Rectal smooth muscle tissue (tissue), 1 donor: ENCODE measurements at regions not wholly inside any gene's neighbourhood (a gene's known extent, or its start where the extent isn't known, plus 50 kb on each side); places are given as distances from the start of the nearest gene placed in this dataset.
"Not testable (repeated sequence)": the region's sequence is repeated elsewhere in the genome, so short reads cannot be mapped to it uniquely, and the experiment has no call there.

Experiments
- H3K27ac ChIP-seq: one replicate; pipeline ENCODE4 v1.7.0; 2013; ENCODE audit warnings: low read depth, low read length, inconsistent platforms
- H3K27me3 ChIP-seq: one replicate; pipeline ENCODE4 v1.7.0; 2013; ENCODE audit warnings: low read length; ENCODE audit not compliant: control insufficient read depth, insufficient read depth
- H3K36me3 ChIP-seq: one replicate; pipeline ENCODE4 v1.7.0; 2013; ENCODE audit warnings: low read length; ENCODE audit not compliant: control insufficient read depth, insufficient read depth
- H3K4me1 ChIP-seq: one replicate; pipeline ENCODE4 v1.7.0; 2013; ENCODE audit warnings: low read length; ENCODE audit not compliant: control insufficient read depth, insufficient read depth
- H3K4me3 ChIP-seq: one replicate; pipeline ENCODE4 v1.7.0; 2013; ENCODE audit warnings: low read length
- H3K9ac ChIP-seq: one replicate; pipeline ENCODE4 v1.7.0; 2013; ENCODE audit warnings: low read length

DNA sequence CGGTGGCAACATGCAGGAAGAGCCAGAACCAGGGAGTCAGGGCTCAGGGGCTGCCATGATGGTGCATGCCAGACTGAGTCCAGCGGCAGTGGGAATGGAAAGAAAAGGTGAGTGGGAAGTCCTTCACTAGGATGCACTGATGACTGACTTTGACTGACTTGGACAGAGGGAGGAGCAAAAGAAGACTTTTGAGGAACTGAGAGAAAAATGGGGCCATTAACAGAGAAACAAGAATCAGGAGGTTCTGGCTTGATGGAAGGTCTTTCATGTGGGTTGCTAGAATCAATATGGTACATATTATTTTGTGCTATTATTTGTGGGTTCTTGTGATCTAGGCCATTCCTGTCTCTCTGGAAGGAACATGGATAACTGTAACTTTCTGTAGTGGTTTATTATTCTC is 454.6 kb upstream of the PROX1 start:
- H3K36me3 ChIP-seq, result no peaks in the 10 kb centered on the region
- H3K27me3 ChIP-seq, result no peaks in the 10 kb centered on the region

DNA sequence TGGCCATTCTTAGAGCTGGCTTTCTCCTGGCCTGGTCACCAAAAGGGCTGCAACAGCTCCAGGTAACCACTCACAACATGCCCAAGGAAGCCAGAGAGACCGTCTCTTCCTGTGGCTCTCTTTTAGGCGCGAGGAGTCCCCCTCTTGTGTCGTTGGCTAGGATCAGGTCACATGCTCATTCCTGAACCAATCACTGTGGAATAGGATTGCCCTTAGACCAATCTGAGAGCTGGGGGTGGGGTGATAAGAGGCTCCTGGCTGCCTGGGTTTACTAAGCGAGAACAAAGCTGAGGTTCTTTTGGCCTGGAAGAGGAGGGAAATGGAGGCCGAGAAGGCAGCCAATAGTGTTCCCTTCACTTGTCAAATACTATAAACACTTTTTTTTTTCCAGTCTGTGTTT is 452.1 kb upstream of the PROX1 start:
- Histone ChIP-seq H3K9ac (no peak overlapping the region), H3K4me3 (no peak overlapping the region), H3K27ac (no peak overlapping the region), H3K36me3 (no peaks in the 10 kb centered on the region), H3K27me3 (no peaks in the 10 kb centered on the region), H3K4me1 (no peaks in the 10 kb centered on the region)

More for the DNA sequence above, 454.6 kb upstream of the PROX1 start:
- no peaks in the 10 kb centered on the region for H3K4me1 ChIP-seq
- H3K27ac ChIP-seq, result no peak overlapping the region
- no peak overlapping the region for H3K4me3 ChIP-seq
- no peak overlapping the region for H3K9ac ChIP-seq

DNA sequence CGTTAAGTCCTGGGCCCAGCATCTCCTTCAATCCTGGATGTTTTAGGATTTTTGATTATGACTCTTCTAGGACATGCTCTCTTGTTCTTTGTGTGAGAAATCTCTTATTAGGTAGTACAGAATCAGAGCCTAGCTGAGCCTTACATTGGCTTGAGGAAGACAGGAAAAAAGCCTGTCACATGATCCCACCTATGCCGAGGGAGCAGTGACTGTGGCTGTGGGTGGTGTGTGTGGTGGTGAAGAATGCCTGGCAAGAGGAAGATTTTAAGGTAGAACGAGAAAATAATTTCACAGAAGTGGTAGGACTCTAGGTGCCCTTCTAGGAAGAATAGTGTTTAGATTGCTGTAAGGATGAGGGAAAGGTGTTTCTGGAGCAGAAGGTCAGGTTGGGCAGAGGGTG is 449.5 kb upstream of the PROX1 start:
- Histone ChIP-seq H3K36me3 (no peaks in the 10 kb centered on the region), H3K4me1 (no peaks in the 10 kb centered on the region), H3K4me3 (no peak overlapping the region), H3K27ac (no peak overlapping the region), H3K9ac (no peak overlapping the region), H3K27me3 (no peaks in the 10 kb centered on the region)

DNA sequence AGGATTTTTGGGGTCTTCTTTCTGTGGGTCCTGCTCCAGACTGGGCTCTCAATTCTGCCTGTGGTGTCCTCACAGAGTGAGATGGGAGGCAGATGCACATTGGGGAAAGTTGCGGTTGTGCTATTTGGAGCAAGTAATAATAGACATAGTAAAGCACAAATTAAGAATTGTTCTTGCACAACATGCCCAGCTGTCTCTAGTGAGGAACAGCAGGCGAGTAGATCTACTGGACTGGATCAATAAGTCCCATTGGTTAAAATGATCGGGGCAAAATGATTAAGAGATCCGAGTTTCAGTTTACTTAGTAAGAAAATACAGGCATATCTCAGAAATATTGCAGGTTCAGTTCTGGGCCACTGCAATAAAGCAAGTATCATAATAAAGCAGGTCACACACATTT is 448.3 kb upstream of the PROX1 start:
- H3K36me3 ChIP-seq, result no peaks in the 10 kb centered on the region
- no peaks in the 10 kb centered on the region for H3K4me1 ChIP-seq
- H3K4me3 ChIP-seq, result no peak overlapping the region
- H3K27ac ChIP-seq, result no peak overlapping the region
- H3K27me3 ChIP-seq, result no peaks in the 10 kb centered on the region
- no peak overlapping the region for H3K9ac ChIP-seq

DNA sequence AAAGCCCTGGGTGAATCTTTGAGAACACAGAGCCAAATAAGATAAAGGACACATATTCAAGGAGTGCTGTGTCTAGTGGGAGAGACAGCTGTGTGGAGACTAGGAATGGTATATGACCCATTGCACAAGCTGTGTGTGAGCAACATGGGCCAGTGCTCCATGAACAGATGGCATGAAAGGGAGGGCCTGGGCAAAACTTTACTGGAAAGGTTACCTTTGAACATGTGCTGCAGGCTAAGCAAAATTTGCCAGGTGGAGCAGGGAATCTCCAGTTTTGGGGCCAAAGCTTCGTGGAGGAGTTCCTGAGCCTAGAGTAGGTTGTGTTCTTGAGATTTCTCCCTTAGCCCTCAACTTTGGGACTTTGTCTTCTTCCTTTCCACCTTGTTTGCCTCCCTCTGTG is 446.1 kb upstream of the PROX1 start:
- no peaks in the 10 kb centered on the region for H3K36me3 ChIP-seq
- no peak overlapping the region for H3K9ac ChIP-seq
- no peak overlapping the region for H3K27ac ChIP-seq
- H3K4me1 ChIP-seq, result no peaks in the 10 kb centered on the region
- H3K4me3 ChIP-seq, result no peak overlapping the region
- H3K27me3 ChIP-seq, result no peaks in the 10 kb centered on the region

DNA sequence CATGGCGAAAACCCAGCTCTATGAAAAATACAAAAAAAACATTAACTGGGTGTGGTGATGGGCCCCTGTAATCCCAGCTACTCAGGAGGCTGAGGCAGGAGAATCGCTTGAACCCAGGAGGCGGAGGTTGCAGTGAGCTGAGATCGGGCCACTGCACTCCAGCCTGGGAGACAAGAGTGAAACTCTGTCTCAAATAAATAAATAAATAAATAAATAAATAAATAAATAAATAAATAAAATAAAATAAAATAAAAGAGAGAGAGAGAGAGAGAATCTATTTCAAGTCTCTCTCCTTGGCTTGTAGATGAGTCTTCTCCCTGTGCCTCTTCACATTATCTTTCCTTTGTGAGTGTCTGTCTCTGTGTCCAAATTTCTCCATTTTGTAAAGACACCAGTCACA is 442.6 kb upstream of the PROX1 start:
- H3K4me3 ChIP-seq, H3K27ac ChIP-seq, H3K36me3 ChIP-seq, H3K27me3 ChIP-seq, H3K4me1 ChIP-seq, H3K9ac ChIP-seq: not testable (repeated sequence)

DNA sequence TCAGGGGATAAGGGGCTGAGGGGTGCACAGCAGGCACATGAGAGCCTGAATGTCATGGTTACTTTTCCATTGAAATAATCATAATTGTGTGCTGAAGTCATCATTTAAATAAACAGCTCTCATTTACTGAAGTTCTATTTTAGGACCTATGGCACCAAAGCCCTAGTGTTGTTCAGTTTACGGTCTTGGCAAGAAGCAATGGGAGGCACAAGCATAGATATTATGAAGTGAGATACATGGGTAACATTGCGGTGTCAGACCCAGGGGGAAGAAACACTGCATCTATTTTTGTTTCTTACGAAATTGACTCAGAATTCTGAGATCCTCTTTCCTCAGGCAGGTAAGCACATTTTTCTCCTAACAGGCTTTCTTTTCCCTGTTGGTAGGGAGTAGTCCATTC is 437.8 kb upstream of the PROX1 start:
- H3K4me3 ChIP-seq, result no peak overlapping the region
- no peak overlapping the region for H3K9ac ChIP-seq

DNA sequence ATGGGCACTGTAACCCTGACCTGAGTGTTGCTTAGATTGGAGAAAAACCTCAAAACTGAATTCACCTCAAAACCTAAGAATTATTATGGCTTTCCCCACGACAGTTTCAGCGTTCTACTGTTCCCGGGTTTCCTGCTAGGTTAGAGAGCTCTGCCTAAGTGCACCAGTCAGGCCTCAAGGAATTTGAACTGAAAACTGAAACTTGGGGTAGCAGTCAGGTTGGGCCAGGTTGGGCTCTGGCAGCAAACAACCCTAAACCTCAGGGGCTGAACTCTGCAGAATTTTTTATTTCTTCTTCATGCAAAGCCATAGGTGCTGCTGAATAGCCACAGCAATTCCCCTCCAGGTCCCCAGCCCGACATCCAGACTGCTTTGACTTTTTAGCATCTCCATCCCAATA is 437.0 kb upstream of the PROX1 start:
- Histone ChIP-seq H3K4me3 (no peak overlapping the region), H3K9ac (no peak overlapping the region), H3K27me3 (no peaks in the 10 kb centered on the region), H3K27ac (no peak overlapping the region), H3K4me1 (no peaks in the 10 kb centered on the region), H3K36me3 (no peaks in the 10 kb centered on the region)

More for the DNA sequence above, 437.8 kb upstream of the PROX1 start:
- Histone ChIP-seq H3K27ac (no peak overlapping the region), H3K4me1 (no peaks in the 10 kb centered on the region), H3K27me3 (no peaks in the 10 kb centered on the region), H3K36me3 (no peaks in the 10 kb centered on the region)

DNA sequence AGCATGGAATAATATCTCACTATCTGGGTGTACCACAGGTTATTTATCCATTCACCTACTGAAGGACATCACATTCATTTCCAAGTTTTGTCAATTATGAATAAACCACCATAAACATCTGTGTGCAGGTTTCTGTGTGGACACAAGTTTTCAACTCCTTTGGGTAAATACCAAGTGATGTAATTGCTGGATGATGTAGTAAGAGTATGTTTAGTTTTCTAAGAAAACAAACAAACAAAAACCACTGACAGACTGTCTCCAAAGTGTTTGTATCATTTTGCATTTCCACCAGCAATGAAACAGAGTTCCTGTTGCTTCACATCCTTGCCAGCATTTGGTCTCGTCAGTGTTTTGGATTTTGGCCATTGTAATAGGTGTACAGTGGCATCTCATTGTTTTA is 435.7 kb upstream of the PROX1 start:
- Histone ChIP-seq H3K4me3 (no peak overlapping the region), H3K36me3 (no peaks in the 10 kb centered on the region), H3K27ac (no peak overlapping the region), H3K4me1 (no peaks in the 10 kb centered on the region), H3K27me3 (no peaks in the 10 kb centered on the region), H3K9ac (no peak overlapping the region)

DNA sequence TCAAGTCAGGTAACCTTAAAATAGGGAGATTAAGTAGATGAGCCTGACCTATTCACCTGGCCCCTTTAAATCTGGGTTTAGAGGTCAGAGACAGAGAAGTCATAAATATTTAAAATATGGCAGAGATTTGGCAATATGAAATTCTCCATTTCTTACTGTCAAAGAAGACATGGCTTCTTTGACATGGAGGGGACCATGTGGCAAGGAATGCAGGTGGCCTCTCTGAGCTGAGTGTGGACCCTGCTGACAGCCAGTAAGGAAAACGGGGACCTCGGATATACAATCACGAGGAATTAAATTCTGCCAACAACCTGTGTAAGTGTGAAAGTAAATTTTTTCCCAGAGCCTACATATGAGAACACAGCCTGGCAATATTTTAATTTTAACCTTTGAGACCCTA is 427.5 kb upstream of the PROX1 start:
- Histone ChIP-seq H3K27me3 (no peaks in the 10 kb centered on the region), H3K9ac (no peak overlapping the region), H3K36me3 (no peaks in the 10 kb centered on the region), H3K4me1 (no peaks in the 10 kb centered on the region), H3K4me3 (no peak overlapping the region), H3K27ac (no peak overlapping the region)

DNA sequence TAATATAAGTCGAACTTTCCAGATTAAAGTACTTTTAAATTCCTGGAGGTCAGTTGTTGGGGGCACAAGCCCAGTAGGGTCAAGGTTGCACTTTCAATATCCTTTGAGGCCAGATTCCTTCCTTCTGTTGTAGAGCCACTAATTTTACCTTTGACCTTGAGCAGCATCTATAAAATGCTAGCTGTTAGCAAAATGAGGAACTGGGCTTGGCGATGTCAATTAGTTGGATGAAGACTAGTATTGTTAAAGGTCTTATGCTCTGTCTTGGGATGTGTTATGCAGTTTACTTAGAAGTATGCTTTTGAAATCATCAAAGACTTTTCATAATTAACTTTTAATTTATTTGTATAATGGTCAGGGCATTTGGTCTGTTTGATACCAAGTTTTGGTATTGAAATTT is 425.9 kb upstream of the PROX1 start:
- Histone ChIP-seq H3K36me3 (no peaks in the 10 kb centered on the region), H3K4me3 (no peak overlapping the region), H3K4me1 (no peaks in the 10 kb centered on the region), H3K9ac (no peak overlapping the region), H3K27me3 (no peaks in the 10 kb centered on the region), H3K27ac (no peak overlapping the region)

DNA sequence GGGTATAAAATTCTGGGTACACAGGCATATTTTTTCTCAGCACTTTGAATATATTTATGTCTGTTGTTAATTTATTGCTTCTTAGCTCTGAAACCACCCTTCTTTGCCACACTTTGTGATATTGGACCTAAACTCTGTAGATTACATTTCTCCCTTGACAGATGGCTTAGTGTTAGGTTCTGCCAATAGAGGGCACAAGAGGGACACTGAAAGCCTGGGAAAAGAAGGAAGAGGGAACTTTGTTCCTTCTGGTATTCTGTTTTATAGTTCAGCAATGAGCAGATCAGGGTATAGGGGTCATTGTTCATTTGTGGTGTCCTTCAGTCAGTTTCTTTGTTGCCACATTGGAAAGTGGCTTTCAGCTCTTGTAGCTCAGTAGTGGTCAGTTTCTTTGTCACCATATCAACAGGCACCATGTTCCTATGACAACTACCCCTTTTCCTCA is 423.5 kb upstream of the PROX1 start:
- no peak overlapping the region for H3K9ac ChIP-seq
- H3K36me3 ChIP-seq, result no peaks in the 10 kb centered on the region
- no peaks in the 10 kb centered on the region for H3K27me3 ChIP-seq
- no peaks in the 10 kb centered on the region for H3K4me1 ChIP-seq
- H3K27ac ChIP-seq, result no peak overlapping the region
- H3K4me3 ChIP-seq, result no peak overlapping the region

DNA sequence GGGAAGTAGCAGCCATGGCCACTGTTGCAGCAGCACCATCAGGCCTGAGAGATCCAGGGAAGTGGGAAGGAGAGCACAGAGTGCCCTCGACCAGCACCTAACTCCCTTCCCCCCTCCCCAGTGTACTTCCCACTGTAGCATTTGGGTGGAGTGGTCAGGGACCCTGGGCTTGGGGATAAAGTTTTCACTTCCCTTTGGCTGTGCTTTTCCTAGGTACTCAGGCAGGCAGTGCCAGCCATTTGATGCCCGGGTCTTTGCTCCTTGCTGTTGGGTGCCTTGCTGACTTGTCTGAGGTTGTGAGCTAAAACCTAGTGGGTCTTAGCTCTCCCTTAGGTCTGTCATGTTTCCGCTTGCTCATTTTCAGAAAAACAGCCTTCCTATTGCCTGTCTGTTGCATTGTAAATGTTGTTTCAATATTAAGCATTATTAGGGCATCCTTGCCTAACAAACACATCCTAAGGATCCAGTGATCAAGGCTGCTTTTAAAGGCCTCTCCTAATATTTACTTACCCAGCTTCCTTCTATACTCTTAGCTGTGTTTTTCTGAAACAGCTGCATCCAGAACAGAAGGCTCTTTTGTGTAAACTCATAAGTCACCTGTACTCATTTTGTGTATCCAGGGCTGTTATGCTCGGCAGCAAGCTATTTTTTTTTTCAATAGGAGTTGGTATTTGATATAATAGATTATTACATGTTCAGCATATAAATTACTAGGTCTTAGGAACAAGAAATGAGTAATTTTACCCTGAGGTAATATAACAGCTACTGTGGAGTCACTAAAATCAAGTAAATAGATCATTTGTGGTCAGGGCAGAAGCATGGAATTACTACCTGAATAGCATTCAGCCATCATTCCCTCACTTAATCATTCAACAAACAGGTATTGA is 418.6 kb upstream of the PROX1 start:
- H3K9ac ChIP-seq, result no peak overlapping the region
- H3K36me3 ChIP-seq, result no peaks in the 10 kb centered on the region
- no peaks in the 10 kb centered on the region for H3K27me3 ChIP-seq
- H3K4me1 ChIP-seq, result no peaks in the 10 kb centered on the region
- H3K27ac ChIP-seq, result no peak overlapping the region
- H3K4me3 ChIP-seq, result no peak overlapping the region
